Loucy (cell line): ENCODE measurements at regions not wholly inside any gene's neighbourhood (a gene's known extent, or its start where the extent isn't known, plus 50 kb on each side); places are given as distances from the start of the nearest gene placed in this dataset.

ENCODE experiments used
- H2AFZ ChIP-seq: fragments of 200-600 bp; sonication (generic); 2 replicates; pipeline ENCODE4 v1.6.0; 2016; ENCODE audit warnings: antibody characterized with exemption, mild to moderate bottlenecking, low read length, moderate library complexity
- H3F3A ChIP-seq: fragments of 200-600 bp; 2 replicates; pipeline ENCODE4 v1.6.0; 2016; ENCODE audit warnings: antibody characterized with exemption, low read depth, mild to moderate bottlenecking
- H3K27me3 ChIP-seq: fragments of 200-600 bp; sonication (generic); 2 replicates; pipeline ENCODE4 v1.6.1; 2014; ENCODE audit warnings: low read length, mild to moderate bottlenecking; ENCODE audit not compliant: insufficient read depth, poor library complexity, severe bottlenecking
- H3K36me3 ChIP-seq: fragments of 200-600 bp; sonication (generic); 2 replicates; pipeline ENCODE4 v1.6.1; 2016; ENCODE audit warnings: low read length; ENCODE audit not compliant: insufficient read depth
- H3K4me1 ChIP-seq: fragments of 200-600 bp; sonication (generic); 2 replicates; pipeline ENCODE4 v1.5.1; 2014; ENCODE audit warnings: low read length, mild to moderate bottlenecking; ENCODE audit not compliant: insufficient read depth, poor library complexity, severe bottlenecking
- H3K4me2 ChIP-seq: fragments of 200-600 bp; sonication (generic); 2 replicates; pipeline ENCODE4 v1.6.0; 2014; ENCODE audit warnings: antibody characterized with exemption, low read length, low read depth, mild to moderate bottlenecking; ENCODE audit not compliant: poor library complexity, severe bottlenecking
- H3K4me3 ChIP-seq: fragments of 200-600 bp; sonication (generic); 2 replicates; pipeline ENCODE4 v1.5.1; 2014; ENCODE audit warnings: low read length, mild to moderate bottlenecking, mixed read lengths; ENCODE audit not compliant: poor library complexity, severe bottlenecking
- H3K79me2 ChIP-seq: fragments of 200-600 bp; sonication (generic); 2 replicates; pipeline ENCODE4 v1.6.1; 2014; ENCODE audit warnings: low read length; ENCODE audit not compliant: insufficient read depth
- H3K9ac ChIP-seq: fragments of 200-600 bp; sonication (generic); 2 replicates; pipeline ENCODE4 v1.6.0; 2014; ENCODE audit warnings: mild to moderate bottlenecking, low read depth, low read length, moderate library complexity; ENCODE audit not compliant: poor library complexity, severe bottlenecking
- H3K9me2 ChIP-seq: fragments of 200-600 bp; sonication (generic); replicated peaks from 2 replicates; pipeline ENCODE4 v1.6.1; 2016; ENCODE audit warnings: low read depth, low read length, mixed read lengths
- H3K9me3 ChIP-seq: fragments of 200-600 bp; sonication (generic); 2 replicates; pipeline ENCODE4 v1.6.1; 2014; ENCODE audit warnings: mild to moderate bottlenecking, antibody characterized with exemption, low read length, low read depth; ENCODE audit not compliant: insufficient read depth
- H4K20me1 ChIP-seq: fragments of 200-600 bp; sonication (generic); 2 replicates; pipeline ENCODE4 v1.6.0; 2014; ENCODE audit warnings: antibody characterized with exemption, low read length, mild to moderate bottlenecking; ENCODE audit not compliant: insufficient read depth, poor library complexity, severe bottlenecking
- CTCF ChIP-seq: fragments of 200-600 bp; sonication (generic); conservative IDR thresholded peaks from 2 replicates; pipeline ENCODE4 v1.5.1; 2014; ENCODE audit warnings: mild to moderate bottlenecking, antibody characterized with exemption, low read length
- EZH2phosphoT487 ChIP-seq: fragments of 200-600 bp; IDR thresholded peaks from 2 replicates; pipeline ENCODE4 v1.6.1; 2018; ENCODE audit warnings: antibody characterized with exemption, mild to moderate bottlenecking, moderate library complexity, borderline replicate concordance

GRCh38 chr3:180161770-180162169 is 125.0 kb upstream of the PEX5L start:
- H3K4me1 ChIP-seq: no peaks in the 10 kb centered on the region
- H3K4me3 ChIP-seq: no peak overlapping the region

GRCh38 chr3:180175572-180175971 is 138.8 kb upstream of the PEX5L start:
- H3F3A ChIP-seq: no peaks in the 10 kb centered on the region
- H3K9me2 ChIP-seq: no peaks in the 10 kb centered on the region
- no peak for TF ChIP-seq EZH2phosphoT487
- H3K27me3 ChIP-seq: no peaks in the 10 kb centered on the region
- no peaks in the 10 kb centered on the region for H3K4me1 ChIP-seq
- H3K4me2 ChIP-seq: no peak overlapping the region
- no peaks in the 10 kb centered on the region for H3K79me2 ChIP-seq
- no peaks in the 10 kb centered on the region for H3K9me3 ChIP-seq
- H4K20me1 ChIP-seq: no peaks in the 10 kb centered on the region
- H3K9ac ChIP-seq: no peak overlapping the region
- H3K36me3 ChIP-seq: no peaks in the 10 kb centered on the region
- H3K4me3 ChIP-seq: no peak overlapping the region
- H2AFZ ChIP-seq: no peak overlapping the region

More at GRCh38 chr3:180161770-180162169, 125.0 kb upstream of the PEX5L start:
- Histone ChIP-seq H3K27me3 (no peaks in the 10 kb centered on the region), H3K79me2 (no peaks in the 10 kb centered on the region), H3K9ac (no peak overlapping the region), H3K4me2 (no peak overlapping the region), H3K9me3 (no peaks in the 10 kb centered on the region), H3K9me2 (no peaks in the 10 kb centered on the region), H4K20me1 (no peaks in the 10 kb centered on the region), H2AFZ (no peak overlapping the region), H3K36me3 (no peaks in the 10 kb centered on the region), H3F3A (no peaks in the 10 kb centered on the region)
- no peak for TF ChIP-seq CTCF
- TF ChIP-seq EZH2phosphoT487: no peak

GRCh38 chr3:180176059-180176458 is 139.3 kb upstream of the PEX5L start:
- Histone ChIP-seq H2AFZ (no peak overlapping the region), H3F3A (no peaks in the 10 kb centered on the region), H3K4me2 (no peak overlapping the region), H3K4me3 (no peak overlapping the region), H3K4me1 (no peaks in the 10 kb centered on the region), H3K36me3 (no peaks in the 10 kb centered on the region), H3K79me2 (no peaks in the 10 kb centered on the region), H4K20me1 (no peaks in the 10 kb centered on the region), H3K9me3 (no peaks in the 10 kb centered on the region), H3K27me3 (no peaks in the 10 kb centered on the region), H3K9me2 (no peaks in the 10 kb centered on the region), H3K9ac (no peak overlapping the region)
- TF ChIP-seq CTCF: no peak
- no peak for TF ChIP-seq EZH2phosphoT487

GRCh38 chr3:180177255-180177654 is 140.5 kb upstream of the PEX5L start:
- H3K4me3 ChIP-seq: no peak overlapping the region
- no peaks in the 10 kb centered on the region for H3K9me2 ChIP-seq
- H3K27me3 ChIP-seq: no peaks in the 10 kb centered on the region
- no peaks in the 10 kb centered on the region for H3K79me2 ChIP-seq
- TF ChIP-seq EZH2phosphoT487: no peak
- no peak for TF ChIP-seq CTCF
- no peaks in the 10 kb centered on the region for H4K20me1 ChIP-seq
- no peaks in the 10 kb centered on the region for H3K4me1 ChIP-seq
- no peak overlapping the region for H3K9ac ChIP-seq
- H3F3A ChIP-seq: no peaks in the 10 kb centered on the region
- no peak overlapping the region for H3K4me2 ChIP-seq
- no peak overlapping the region for H2AFZ ChIP-seq
- H3K36me3 ChIP-seq: no peaks in the 10 kb centered on the region
- no peaks in the 10 kb centered on the region for H3K9me3 ChIP-seq
